HCT116 (cell line): ENCODE measurements at regions not wholly inside any gene's neighbourhood (a gene's known extent, or its start where the extent isn't known, plus 50 kb on each side); places are given as distances from the start of the nearest gene placed in this dataset.
"Not testable (repeated sequence)": the region's sequence is repeated elsewhere in the genome, so short reads cannot be mapped to it uniquely, and the experiment has no call there.

ENCODE experiments used
- ATAC-seq: fragments of 200-7000 bp; cut with Tn5 transposase; 2 replicates; pipeline ENCODE4 v1.9.1; 2020; ENCODE audit warnings: mild to moderate bottlenecking, moderate library complexity
- BruUV-seq: library from RNA; stranded (reverse); fragments of 400-500 nt; replicated peaks from 2 replicates; lab custom pipeline; 2021; lab: Mats Ljungman, UMichigan
- CTCF ChIA-PET: fragments of 300-600 bp; sonication (Branson Sonifier 250); formaldehyde crosslinking; loops from one replicate; lab custom pipeline; 2021; ENCODE audit warnings: antibody characterized with exemption; lab: Charles Lee
- POLR2A ChIA-PET: fragments of 300-600, 350-600 bp; sonication (Branson Sonifier 250); formaldehyde crosslinking; loops from one replicate; lab custom pipeline; 2021; ENCODE audit warnings: antibody characterized with exemption; lab: Charles Lee
- RAD21 ChIA-PET, 2 experiments: fragments of 300-600 bp; sonication (Branson Sonifier 250); formaldehyde crosslinking; loops; one replicate each; lab custom pipeline; 2023; ENCODE audit warnings: low total read pairs in 2 of 2; ENCODE audit not compliant: uncharacterized antibody in 2 of 2, unreplicated experiment in 2 of 2, low non-redundant PET in 1 of 2; lab: Charles Lee
- DNase-seq: peaks from one replicate; pipeline ENCODE4 v3.0.0-alpha.2; 2010; ENCODE audit warnings: low read depth, low spot score
- H2AFZ ChIP-seq: fragments of 200-600 bp; shearing (Covaris generic), sonication (generic); 2 replicates; pipeline ENCODE4 v1.6.1; 2017; ENCODE audit warnings: low read depth, mixed run types, mixed read lengths, antibody characterized with exemption, low read length; ENCODE audit not compliant: poor library complexity, severe bottlenecking
- H3K27ac ChIP-seq: 2 replicates; pipeline ENCODE4 v1.5.1; 2012; ENCODE audit warnings: low read depth, low read length
- H3K27me3 ChIP-seq: fragments of 200-600 bp; sonication (generic); 2 replicates; pipeline ENCODE4 v1.6.1; 2016; ENCODE audit warnings: mixed run types, low read length, mixed read lengths; ENCODE audit not compliant: insufficient read depth
- H3K36me3 ChIP-seq, 2 experiments: fragments of 200-500 bp in 1 of 2; fragments of 200-600 bp in 1 of 2; sonication (Bioruptor generic) in 1 of 2; sonication (generic) in 1 of 2; 2 replicates each; pipeline versions ENCODE4 v1.5.1 to v1.6.1; 2014 to 2016; ENCODE audit warnings: low read length in 2 of 2, inconsistent platforms in 1 of 2, mixed read lengths in 1 of 2, mixed run types in 1 of 2; ENCODE audit not compliant: insufficient read depth in 2 of 2, control insufficient read depth in 1 of 2
- H3K4me1 ChIP-seq, 2 experiments: fragments of 200-600 bp in 1 of 2; sonication (generic) in 1 of 2; 2 replicates each; pipeline versions ENCODE4 v1.5.1 to v1.6.1; 2012 to 2017; ENCODE audit warnings: low read length in 2 of 2, inconsistent platforms in 1 of 2, mild to moderate bottlenecking in 1 of 2, mixed read lengths in 1 of 2, mixed run types in 1 of 2, moderate library complexity in 1 of 2; ENCODE audit not compliant: insufficient read depth in 2 of 2, control insufficient read depth in 1 of 2
- H3K4me2 ChIP-seq: fragments of 200-600 bp; sonication (generic); 2 replicates; pipeline ENCODE4 v1.6.1; 2017; ENCODE audit warnings: mixed run types, low read length, mixed read lengths
- H3K4me3 ChIP-seq, 2 experiments: fragments of 200-600 bp in 1 of 2; sonication (generic) in 1 of 2; replicated peaks in 1 of 2; 2 replicates each; pipeline ENCODE4 v1.5.1; 2011 to 2016; ENCODE audit warnings: low read length in 2 of 2, control low read depth in 1 of 2, low read depth in 1 of 2, mild to moderate bottlenecking in 1 of 2, mixed read lengths in 1 of 2, mixed run types in 1 of 2
- H3K79me2 ChIP-seq: fragments of 200-600 bp; sonication (generic); 2 replicates; pipeline ENCODE4 v1.6.1; 2017; ENCODE audit warnings: mild to moderate bottlenecking, mixed run types, low read length, moderate library complexity, mixed read lengths; ENCODE audit not compliant: insufficient read depth
- H3K9ac ChIP-seq: fragments of 200-600 bp; sonication (generic); 2 replicates; pipeline ENCODE4 v1.6.1; 2016; ENCODE audit warnings: low read length, mixed read lengths
- H3K9me2 ChIP-seq: fragments of 200-600 bp; sonication (generic), shearing (Covaris generic); 2 replicates; pipeline ENCODE4 v1.6.1; 2017; ENCODE audit warnings: mixed run types, mild to moderate bottlenecking, moderate library complexity; ENCODE audit not compliant: insufficient read depth
- H3K9me3 ChIP-seq, 2 experiments: fragments of 200-500 bp in 1 of 2; fragments of 200-600 bp in 1 of 2; sonication (Bioruptor generic) in 1 of 2; sonication (generic) in 1 of 2; 2 replicates each; pipeline ENCODE4 v1.6.1; 2014 to 2017; ENCODE audit warnings: low read length in 2 of 2, mixed read lengths in 2 of 2, inconsistent platforms in 1 of 2, low read depth in 1 of 2, mild to moderate bottlenecking in 1 of 2, mixed run types in 1 of 2, moderate library complexity in 1 of 2; ENCODE audit not compliant: control insufficient read depth in 1 of 2, insufficient read depth in 1 of 2
- H4K20me1 ChIP-seq: fragments of 200-600 bp; sonication (generic), shearing (Covaris generic); 2 replicates; pipeline ENCODE4 v1.6.1; 2017; ENCODE audit warnings: mixed run types, mild to moderate bottlenecking, moderate library complexity; ENCODE audit not compliant: insufficient read depth
- ATF3 ChIP-seq: IDR thresholded peaks from 2 replicates; pipeline ENCODE4 v1.6.1; 2012
- CBX3 ChIP-seq: IDR thresholded peaks from 2 replicates; pipeline ENCODE4 v1.6.1; 2012; ENCODE audit warnings: low read depth
- CEBPB ChIP-seq: IDR thresholded peaks from 2 replicates; pipeline ENCODE4 v1.6.1; 2012; ENCODE audit warnings: low read depth
- CTCF ChIP-seq, 3 experiments: fragments of 200-600 bp in 1 of 3; sonication (generic) in 1 of 3; IDR thresholded peaks in 2 of 3; conservative IDR thresholded peaks in 1 of 3; 2 replicates each; pipeline ENCODE4 v1.5.1; 2012 to 2017; ENCODE audit warnings: low read depth in 2 of 3, low read length in 2 of 3, antibody characterized with exemption in 1 of 3, borderline replicate concordance in 1 of 3, control low read depth in 1 of 3, mild to moderate bottlenecking in 1 of 3, mixed read lengths in 1 of 3, mixed run types in 1 of 3, moderate library complexity in 1 of 3; ENCODE audit not compliant: insufficient read depth in 1 of 3
- EGR1 ChIP-seq: IDR thresholded peaks from 2 replicates; pipeline ENCODE4 v1.6.1; 2012; ENCODE audit warnings: low read depth
- EZH2 ChIP-seq: fragments of 200-600 bp; sonication (generic); IDR thresholded peaks from 2 replicates; pipeline ENCODE4 v1.6.1; 2017; ENCODE audit warnings: antibody characterized with exemption, mixed run types
- JUND ChIP-seq: IDR thresholded peaks from 2 replicates; pipeline ENCODE4 v1.6.1; 2012
- POLR2A ChIP-seq: IDR thresholded peaks from 2 replicates; pipeline ENCODE4 v1.7.0; 2011; ENCODE audit warnings: borderline replicate concordance; ENCODE audit not compliant: insufficient read depth, insufficient read length; ENCODE audit errors: extremely low read depth
- POLR2AphosphoS5 ChIP-seq: IDR thresholded peaks from 2 replicates; pipeline ENCODE4 v1.6.1; 2011; ENCODE audit warnings: mild to moderate bottlenecking, low read depth, low read length, moderate library complexity
- SIN3A ChIP-seq: IDR thresholded peaks from 2 replicates; pipeline ENCODE4 v1.6.1; 2012; ENCODE audit warnings: low read depth
- SP1 ChIP-seq: IDR thresholded peaks from 2 replicates; pipeline ENCODE4 v1.6.1; 2012; ENCODE audit warnings: low read depth
- TCF7L2 ChIP-seq: IDR thresholded peaks from 2 replicates; pipeline ENCODE4 v1.7.0; 2011; ENCODE audit warnings: borderline replicate concordance, inconsistent platforms; ENCODE audit not compliant: insufficient read depth, insufficient read length; ENCODE audit errors: extremely low read depth
- ZFX ChIP-seq: fragments of 450-650 bp; IDR thresholded peaks from 2 replicates; pipeline ENCODE4 v1.6.1; 2017
- intact Hi-C: fragments of 100-400 bp; cut with micrococcal nuclease; formaldehyde crosslinking; loops from 2 replicates; pipeline ENCODE4 v1.10.0; 2022

DNA sequence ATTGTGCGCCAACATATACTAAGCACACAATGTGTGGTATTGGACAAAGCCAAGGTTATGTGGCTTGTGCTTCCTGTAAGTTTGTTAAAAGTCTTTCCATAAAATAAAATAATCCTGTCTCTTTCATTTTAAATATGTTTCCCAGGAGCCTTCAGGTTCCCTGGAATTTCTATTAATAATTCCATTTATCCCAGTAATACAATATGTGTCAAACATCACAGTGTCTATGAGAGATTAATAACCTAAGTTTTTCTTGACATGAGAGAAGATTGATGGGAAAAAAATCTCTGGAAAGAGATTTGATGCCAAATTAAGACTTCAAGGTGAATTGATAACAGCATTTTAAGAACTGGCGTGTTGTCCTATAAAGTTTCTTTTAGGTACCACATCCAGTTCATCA is 507.0 kb downstream of the TTLL7 start:
- Histone ChIP-seq H3K79me2 (no peaks in the 10 kb centered on the region), H3K36me3 (no peaks in the 10 kb centered on the region), H2AFZ (no peak overlapping the region), H3K4me1 (no peaks in the 10 kb centered on the region), H3K9me3 (no peaks in the 10 kb centered on the region), H3K9ac (no peak overlapping the region), H3K27me3 (no peaks in the 10 kb centered on the region), H3K4me3 (no peak overlapping the region), H4K20me1 (no peaks in the 10 kb centered on the region), H3K27ac (no peak overlapping the region), H3K9me2 (no peaks in the 10 kb centered on the region), H3K4me2 (no peak overlapping the region)
- intact Hi-C loops, result no loop called here
- ATAC-seq (no peak), DNase-seq (no peak)
- ChIA-PET CTCF (no interaction called here), POLR2A (no interaction called here), RAD21 (no interaction called here)
- TF ChIP-seq CBX3 (no peak), ATF3 (no peak), ZFX (no peak), EZH2 (no peak), POLR2AphosphoS5 (no peak), EGR1 (no peak), JUND (no peak), POLR2A (no peak), SP1 (no peak), SIN3A (no peak), CEBPB (no peak)
- BruUV-seq, result no TSS peak

GRCh38 chr1:83490988-83491387 is 507.9 kb downstream of the TTLL7 start:
- Histone ChIP-seq H3K9ac (no peak overlapping the region), H4K20me1 (no peaks in the 10 kb centered on the region), H3K36me3 (no peaks in the 10 kb centered on the region), H3K9me3 (no peaks in the 10 kb centered on the region), H3K27me3 (no peaks in the 10 kb centered on the region), H3K27ac (no peak overlapping the region), H3K4me1 (no peaks in the 10 kb centered on the region), H3K79me2 (no peaks in the 10 kb centered on the region), H3K4me3 (no peak overlapping the region)
- no peak for DNase-seq
- BruUV-seq, result no TSS peak
- intact Hi-C loops, result no loop called here
- CTCF ChIA-PET, result no interaction called here
- no peak for ATAC-seq
- no peak for TF ChIP-seq TCF7L2
- TF ChIP-seq JUND, result no peak
- TF ChIP-seq CTCF (IDR thresholded peaks at IDR 0.05 in 2 of 3, conservative IDR thresholded peaks at IDR 0.05 in 1 of 3; ENCODE audit: borderline replicate concordance in 1 of 3, insufficient read depth in 1 of 3, low read depth in 2 of 3, low read length in 2 of 3), result no peak
- no peak for TF ChIP-seq SP1
- TF ChIP-seq, all 23 proteins: peak for 0
- Histone ChIP-seq H3K4me2 (no peak overlapping the region), H2AFZ (no peak overlapping the region), H3K9me2 (no peaks in the 10 kb centered on the region)
- ChIA-PET POLR2A (no interaction called here), RAD21 (no interaction called here)

DNA sequence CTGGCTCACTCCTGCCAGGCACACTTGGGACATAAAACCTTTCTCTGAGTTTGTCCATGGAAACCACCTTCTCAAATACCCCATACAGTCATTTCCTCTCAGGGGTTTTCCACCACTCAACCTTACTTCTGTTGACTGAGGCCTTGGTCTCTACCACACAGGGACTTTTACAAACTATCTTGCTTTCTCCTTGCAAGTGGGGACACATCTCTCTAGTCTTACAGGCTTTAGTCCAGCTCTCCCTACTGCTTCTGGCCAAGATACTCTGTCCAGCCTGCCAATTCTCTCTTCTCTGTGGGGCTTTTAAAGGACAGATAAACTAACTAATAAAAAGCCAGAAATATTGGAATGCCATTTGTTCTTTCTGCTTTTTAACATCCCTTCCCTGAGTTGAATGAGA is 510.8 kb downstream of the TTLL7 start:
- DNase-seq, RAD21 ChIA-PET, BruUV-seq, H3K9me3 ChIP-seq, H3K9ac ChIP-seq, H3K4me3 ChIP-seq, H3K9me2 ChIP-seq, H3K4me2 ChIP-seq, H4K20me1 ChIP-seq, POLR2A ChIA-PET, CTCF ChIA-PET, H3K4me1 ChIP-seq, H3K36me3 ChIP-seq, H3K79me2 ChIP-seq, H3K27me3 ChIP-seq, ATAC-seq, H2AFZ ChIP-seq, H3K27ac ChIP-seq, intact Hi-C loops: not testable (repeated sequence)
